SK-MEL-5 (cell line): ENCODE measurements at regions not wholly inside any gene's neighbourhood (a gene's known extent, or its start where the extent isn't known, plus 50 kb on each side); places are given as distances from the start of the nearest gene placed in this dataset.
"Not testable (repeated sequence)": the region's sequence is repeated elsewhere in the genome, so short reads cannot be mapped to it uniquely, and the experiment has no call there.

Experiments
- DNase-seq: peaks from one replicate; pipeline ENCODE4 v3.0.0-alpha.2; 2016; ENCODE audit warnings: low read depth, low spot score
- in situ Hi-C: cut with HindIII; loops from 2 replicates; pipeline ENCODE4 v1.10.0; 2016; ENCODE audit warnings: low sequenced_read_pairs, high pct_unique_total_duplicates, low pct_unique_long_range_greater_than_20kb

DNA sequence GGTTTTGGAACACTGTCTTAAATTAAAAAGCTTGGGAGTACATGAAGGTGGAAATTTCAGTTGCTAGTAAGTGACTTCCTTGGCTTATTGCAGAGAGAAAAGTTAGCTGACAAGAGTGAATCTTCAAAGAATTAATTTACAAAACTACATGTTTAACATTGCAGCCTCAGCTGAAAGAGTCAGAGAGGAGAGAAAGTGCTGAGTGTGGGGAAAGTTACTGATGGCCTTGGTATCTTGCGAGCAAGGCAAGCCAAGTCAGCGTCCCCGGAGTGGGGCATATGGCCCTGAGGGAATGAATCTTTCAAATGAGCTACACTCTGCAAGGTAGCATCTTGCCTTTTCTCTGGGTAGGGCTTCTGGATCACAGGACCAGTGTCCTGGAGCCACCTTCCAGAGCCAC lies 131.3 kb downstream of the LPIN1 start:
- in situ Hi-C loops, result no loop called here
- no peak for DNase-seq

GRCh38 chr2:11885253-11885652 lies 138.8 kb downstream of the LPIN1 start:
- DNase-seq, in situ Hi-C loops: not testable (repeated sequence)

- in situ Hi-C loops, DNase-seq: not testable (repeated sequence)
These were observed 140.5 kb downstream of the LPIN1 start for GRCh38 chr2:11886899-11887298.

DNA sequence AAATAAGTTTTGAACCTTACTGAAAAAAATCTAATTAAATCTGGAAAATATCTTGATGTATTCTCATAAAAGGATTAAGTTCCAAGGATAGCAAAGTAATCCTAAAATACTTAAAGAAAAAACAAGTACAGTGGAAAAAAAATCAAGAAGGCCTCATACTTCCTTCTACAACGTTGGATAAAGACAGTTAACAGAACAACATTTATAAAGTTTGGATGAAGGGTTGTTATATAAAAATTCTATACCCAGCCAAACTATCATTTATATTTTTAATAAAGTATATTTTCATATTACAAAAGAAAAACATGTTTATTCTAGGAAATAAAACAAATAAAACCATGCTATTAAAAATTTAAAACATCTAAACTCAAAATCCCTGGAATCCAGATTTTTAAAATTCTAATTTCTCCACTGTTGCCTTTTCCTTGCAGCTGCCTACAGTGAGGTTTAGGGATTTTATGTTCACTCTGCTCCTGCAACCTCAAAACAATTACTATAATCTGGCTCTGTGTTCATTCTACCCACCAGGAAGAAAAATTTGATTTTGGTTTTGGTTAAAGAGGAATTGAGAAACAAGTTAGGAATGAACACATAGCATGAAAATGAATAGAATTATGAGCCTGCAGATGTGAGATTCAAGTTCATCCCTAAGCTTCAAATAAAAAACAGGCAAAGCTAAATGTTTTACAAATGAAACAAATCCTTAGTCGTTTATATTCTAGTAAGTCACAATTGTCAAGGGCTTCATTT lies 142.8 kb downstream of the LPIN1 start:
- DNase-seq, result no peak
- in situ Hi-C loops, result no loop called here

- no peak for DNase-seq
- in situ Hi-C loops, result no loop called here
These were observed 143.4 kb downstream of the LPIN1 start for GRCh38 chr2:11889854-11890253.

DNA sequence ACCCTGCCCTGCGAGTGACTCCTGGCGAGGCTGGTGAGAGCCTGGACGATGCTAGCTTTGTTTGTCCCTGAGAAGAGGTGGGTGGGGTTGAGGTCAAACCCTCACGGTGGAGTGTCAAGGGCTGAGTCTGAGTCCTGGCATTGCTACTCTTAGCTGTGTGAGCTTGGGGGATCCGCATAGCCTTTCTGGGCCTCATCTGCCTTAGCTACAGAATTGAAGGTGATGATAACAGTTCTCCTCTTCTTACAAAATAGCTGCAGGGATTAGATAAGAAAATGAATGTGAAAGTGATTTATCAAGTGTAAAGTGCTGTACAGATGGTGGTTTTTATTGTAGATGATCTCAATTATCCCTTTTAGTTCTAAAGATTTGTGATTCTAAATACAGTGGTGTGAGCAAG lies 144.6 kb downstream of the LPIN1 start:
- in situ Hi-C loops, result no loop called here
- DNase-seq, result no peak

- in situ Hi-C loops, result no loop called here
- DNase-seq, result no peak
These were observed 145.4 kb downstream of the LPIN1 start for GRCh38 chr2:11891671-11892440.

DNA sequence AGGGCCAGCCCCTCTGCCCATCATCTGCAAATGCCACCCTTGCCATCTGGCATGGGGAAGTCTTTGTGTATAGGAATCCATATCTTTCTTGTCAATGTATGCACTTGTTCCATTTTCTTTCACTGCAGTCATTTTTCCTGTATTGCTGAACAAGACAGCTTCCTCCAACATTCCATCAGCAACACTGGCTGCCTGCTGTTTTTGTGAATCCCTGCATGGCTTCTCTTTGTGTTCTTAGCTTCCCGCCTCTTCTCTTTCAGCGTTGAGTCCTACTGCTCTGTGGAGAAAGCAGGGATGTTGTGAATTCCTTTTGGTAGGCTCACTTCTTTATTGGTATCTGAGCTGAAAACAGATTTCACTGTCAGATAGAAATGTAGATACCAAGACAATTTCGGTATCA lies 150.0 kb downstream of the LPIN1 start:
- in situ Hi-C loops, result no loop called here
- no peak for DNase-seq

- DNase-seq, result no peak
- in situ Hi-C loops, result no loop called here
These were observed 152.1 kb downstream of the LPIN1 start for GRCh38 chr2:11898576-11898975.

DNA sequence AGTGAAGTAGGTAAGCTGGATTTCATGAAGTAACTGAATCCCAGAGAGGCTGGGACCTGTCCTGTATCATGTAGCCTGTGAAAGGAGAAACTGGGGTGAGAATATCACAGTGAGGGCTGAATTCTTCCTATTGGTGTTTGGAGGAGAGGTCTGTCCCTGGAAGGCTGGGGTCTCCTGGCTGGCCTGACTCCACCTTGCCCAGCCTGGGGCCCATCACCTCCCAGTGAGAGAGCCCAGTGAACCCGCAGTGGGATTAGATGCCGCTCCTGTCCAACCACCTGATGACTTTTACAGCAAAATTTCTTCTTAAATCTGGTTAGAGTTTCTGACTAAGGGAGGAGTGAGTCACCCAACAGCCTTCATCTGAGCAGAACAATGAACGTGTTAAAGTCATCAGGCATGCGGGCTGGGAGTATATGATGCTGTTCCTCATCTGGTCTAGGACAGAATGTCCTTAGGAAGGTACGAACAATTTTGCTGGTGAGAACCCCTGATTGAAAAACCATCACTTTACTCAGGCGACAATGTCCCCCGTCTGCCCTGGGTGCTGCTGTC lies 152.9 kb downstream of the LPIN1 start:
- DNase-seq, result no peak
- in situ Hi-C loops, result no loop called here

GRCh38 chr2:11900891-11901290 lies 154.5 kb downstream of the LPIN1 start:
- not testable (repeated sequence) for DNase-seq

GRCh38 chr2:11901351-11902069 lies 155.1 kb downstream of the LPIN1 start:
- no peak for DNase-seq
- in situ Hi-C loops, result no loop called here

More at GRCh38 chr2:11900891-11901290, 154.5 kb downstream of the LPIN1 start:
- in situ Hi-C loops, result not testable (repeated sequence)

DNA sequence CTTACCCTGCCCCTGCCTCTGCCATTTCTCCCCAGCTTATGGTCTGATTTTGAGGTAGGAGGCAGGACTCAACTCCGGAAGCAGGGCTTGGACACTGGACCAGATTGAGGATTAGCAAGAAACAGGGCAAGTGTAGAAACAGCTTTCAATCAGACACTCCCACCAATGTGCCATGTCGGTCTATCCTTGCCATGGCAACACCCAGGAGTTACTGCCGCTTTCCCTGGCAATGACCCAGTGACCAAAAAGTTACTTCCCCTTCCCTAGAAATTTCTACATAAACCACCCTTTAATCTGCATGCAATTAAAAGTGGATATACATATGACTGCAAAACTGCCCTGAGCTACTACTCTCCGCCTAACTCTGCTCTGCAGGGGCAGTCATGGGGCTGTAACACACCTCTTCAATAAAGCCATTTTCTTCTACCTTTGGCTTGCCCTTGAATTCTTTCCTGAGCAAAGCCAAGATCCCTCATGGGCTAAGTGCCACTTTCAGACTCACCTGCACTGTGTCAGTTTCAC lies 156.7 kb downstream of the LPIN1 start:
- DNase-seq, result no peak
- in situ Hi-C loops, result no loop called here

GRCh38 chr2:11904029-11904428 lies 157.6 kb downstream of the LPIN1 start:
- in situ Hi-C loops, result no loop called here
- DNase-seq, result no peak

- no peak for DNase-seq
- in situ Hi-C loops, result no loop called here
These were observed 158.5 kb downstream of the LPIN1 start for GRCh38 chr2:11904941-11905340.

- in situ Hi-C loops, result no loop called here
- DNase-seq, result no peak
These were observed 160.8 kb downstream of the LPIN1 start for GRCh38 chr2:11907190-11907589.

DNA sequence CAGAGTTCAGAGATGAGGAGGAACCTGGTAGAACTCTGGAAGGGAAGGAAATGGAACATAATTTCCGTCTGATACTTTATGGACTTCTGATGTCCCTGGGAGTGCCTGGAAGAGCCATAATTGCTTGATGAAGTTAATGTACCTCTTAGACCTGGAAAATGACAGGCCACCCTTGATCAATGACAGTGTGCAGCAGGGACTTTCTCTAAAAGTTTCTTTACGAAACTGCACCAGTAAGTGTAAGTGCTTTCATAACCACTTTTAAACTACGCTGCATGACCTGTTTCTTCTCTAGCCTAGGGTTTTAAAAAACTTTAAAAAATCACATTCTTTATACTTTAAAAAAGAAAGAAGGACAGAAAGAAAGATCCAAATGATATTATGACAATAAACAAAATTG lies 164.5 kb downstream of the LPIN1 start:
- in situ Hi-C loops, result no loop called here
- DNase-seq, result no peak

- in situ Hi-C loops, result no loop called here
- DNase-seq, result no peak
These were observed 166.5 kb downstream of the LPIN1 start for GRCh38 chr2:11912980-11913379.
